Lower leg skin (tissue), 4 donors: ENCODE measurements at regions not wholly inside any gene's neighbourhood (a gene's known extent, or its start where the extent isn't known, plus 50 kb on each side); places are given as distances from the start of the nearest gene placed in this dataset.

ENCODE experiments used
- DNase-seq, 2 donors: peaks; one replicate each; pipeline ENCODE4 v3.0.0-alpha.2; 2019; ENCODE audit warnings: low spot score in 2 of 2
- H3K4me3 ChIP-seq: fragments of 200-600 bp; sonication (generic); 2 replicates; pipeline ENCODE4 v1.5.1; 2017; ENCODE audit warnings: mild to moderate bottlenecking, low read depth; ENCODE audit not compliant: poor library complexity, severe bottlenecking
- POLR2A ChIP-seq, 2 donors: fragments of 450-650 bp; IDR thresholded peaks; one replicate each; pipeline ENCODE4 v1.6.1; 2016 to 2017; ENCODE audit warnings: antibody characterized with exemption in 2 of 2, mild to moderate bottlenecking in 1 of 2, moderate library complexity in 1 of 2
- WGBS, 2 donors: methylation state at CpG; one replicate each; pipeline ENCODE4 v1.1.5; 2018; 5-methylcytosine and 5-hydroxymethylcytosine counted together
- intact Hi-C: fragments of 100-400 bp; cut with DNase I; formaldehyde crosslinking; loops from one replicate; pipeline ENCODE4 v1.15.0; 2023; ENCODE audit warnings: low total_unique reads
- TF ChIP-seq, protein P1 (sequence below), 3 donors: fragments of 450-650 bp; IDR thresholded peaks; one replicate each; pipeline ENCODE4 v1.5.1; 2016; ENCODE audit warnings: antibody characterized with exemption in 3 of 3, mild to moderate bottlenecking in 3 of 3, moderate library complexity in 2 of 3

GRCh38 chr1:61593331-61593730, 131.6 kb downstream of the TM2D1 start:
- H3K4me3 ChIP-seq = no peak overlapping the region
- TF ChIP-seq POLR2A (IDR thresholded peaks at IDR 0.05) = no peak
- TF ChIP-seq, protein P1, sequence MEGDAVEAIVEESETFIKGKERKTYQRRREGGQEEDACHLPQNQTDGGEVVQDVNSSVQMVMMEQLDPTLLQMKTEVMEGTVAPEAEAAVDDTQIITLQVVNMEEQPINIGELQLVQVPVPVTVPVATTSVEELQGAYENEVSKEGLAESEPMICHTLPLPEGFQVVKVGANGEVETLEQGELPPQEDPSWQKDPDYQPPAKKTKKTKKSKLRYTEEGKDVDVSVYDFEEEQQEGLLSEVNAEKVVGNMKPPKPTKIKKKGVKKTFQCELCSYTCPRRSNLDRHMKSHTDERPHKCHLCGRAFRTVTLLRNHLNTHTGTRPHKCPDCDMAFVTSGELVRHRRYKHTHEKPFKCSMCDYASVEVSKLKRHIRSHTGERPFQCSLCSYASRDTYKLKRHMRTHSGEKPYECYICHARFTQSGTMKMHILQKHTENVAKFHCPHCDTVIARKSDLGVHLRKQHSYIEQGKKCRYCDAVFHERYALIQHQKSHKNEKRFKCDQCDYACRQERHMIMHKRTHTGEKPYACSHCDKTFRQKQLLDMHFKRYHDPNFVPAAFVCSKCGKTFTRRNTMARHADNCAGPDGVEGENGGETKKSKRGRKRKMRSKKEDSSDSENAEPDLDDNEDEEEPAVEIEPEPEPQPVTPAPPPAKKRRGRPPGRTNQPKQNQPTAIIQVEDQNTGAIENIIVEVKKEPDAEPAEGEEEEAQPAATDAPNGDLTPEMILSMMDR (IDR thresholded peaks at IDR 0.05) = no peak
- no peak for DNase-seq
- WGBS, 2 donors = 96 to 97% methylated on average over 4 of the region's 4 CpGs
- intact Hi-C loops = no loop called here

DNA sequence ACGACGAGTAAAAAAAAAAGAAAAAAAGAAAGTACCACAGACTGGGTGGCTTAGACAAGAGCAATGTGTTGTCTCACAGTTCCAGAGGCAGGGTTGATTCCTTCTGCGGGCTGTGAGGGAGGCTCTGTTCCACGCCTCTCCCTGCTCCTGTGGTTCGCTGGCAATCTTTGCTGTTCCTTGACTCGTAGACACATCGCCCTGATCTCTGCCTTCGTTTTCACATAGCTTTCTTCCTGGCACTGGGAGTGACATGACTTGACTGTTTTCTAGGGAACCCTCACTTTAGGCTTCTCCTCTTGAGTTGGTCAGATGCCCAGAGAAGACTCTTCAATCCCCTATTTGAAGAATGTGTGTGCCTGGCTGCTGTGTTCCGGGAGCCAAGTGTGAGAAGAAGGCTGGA, 133.6 kb downstream of the TM2D1 start:
- intact Hi-C loops = no loop called here
- H3K4me3 ChIP-seq = no peak overlapping the region
- 57 to 61% methylated on average over 9 of the region's 9 CpGs for WGBS, 2 donors

GRCh38 chr1:61588736-61589672, 135.9 kb downstream of the TM2D1 start:
- intact Hi-C loops = no loop called here
- TF ChIP-seq, protein P1 (IDR thresholded peaks at IDR 0.05) = peak in 1 of 3 donors; percentile 22
- no peak for TF ChIP-seq POLR2A (IDR thresholded peaks at IDR 0.05)
- 57 to 67% methylated on average over 18 of the region's 18 CpGs for WGBS, 2 donors
- H3K4me3 ChIP-seq = no peak overlapping the region
- DNase-seq = no peak

More for the DNA sequence above, 133.6 kb downstream of the TM2D1 start:
- TF ChIP-seq, protein P1 (IDR thresholded peaks at IDR 0.05) = no peak
- no peak for TF ChIP-seq POLR2A (IDR thresholded peaks at IDR 0.05)
- no peak for DNase-seq

- TF ChIP-seq, protein P1 (IDR thresholded peaks at IDR 0.05) = no peak
- no peak for TF ChIP-seq POLR2A (IDR thresholded peaks at IDR 0.05)
- intact Hi-C loops = no loop called here
- DNase-seq = no peak
- WGBS, 2 donors = 12 to 37% methylated on average over 7 of the region's 7 CpGs
- H3K4me3 ChIP-seq = no peak overlapping the region
These were observed 139.2 kb downstream of the TM2D1 start for GRCh38 chr1:61585714-61586113.

GRCh38 chr1:61583703-61584102, 141.2 kb downstream of the TM2D1 start:
- TF ChIP-seq POLR2A (IDR thresholded peaks at IDR 0.05) = no peak
- TF ChIP-seq, protein P1 (IDR thresholded peaks at IDR 0.05) = no peak
- intact Hi-C loops = no loop called here
- DNase-seq = no peak
- H3K4me3 ChIP-seq = no peak overlapping the region
- WGBS, 2 donors = 59 to 89% methylated on average over 2 of the region's 2 CpGs
